GM12878 (cell line): ENCODE measurements at regions not wholly inside any gene's neighbourhood (a gene's known extent, or its start where the extent isn't known, plus 50 kb on each side); places are given as distances from the start of the nearest gene placed in this dataset.

Experiments used
- ATAC-seq: fragments of 200-7000 bp; cut with Tn5 transposase; 3 replicates; pipeline ENCODE4 v1.9.1; 2020; ENCODE audit warnings: mild to moderate bottlenecking, moderate library complexity
- BruUV-seq: library from RNA; stranded (reverse); fragments of 400-500 nt; replicated peaks from 2 replicates; lab custom pipeline; 2021; lab: Mats Ljungman, UMichigan
- CTCF ChIA-PET: fragments of 300-600 bp; sonication (Branson Sonifier 250); formaldehyde crosslinking; extraction: SDS; loops from one replicate; lab custom pipeline; 2021; ENCODE audit warnings: inconsistent platforms; lab: Yijun Ruan, JAX
- POLR2A ChIA-PET: fragments of 350-600 bp; formaldehyde crosslinking; extraction: SDS; loops from one replicate; lab custom pipeline; 2021; ENCODE audit warnings: inconsistent platforms; lab: Charles Lee
- RAD21 ChIA-PET: fragments of 300-600 bp; sonication (Branson Sonifier 250); formaldehyde crosslinking; loops from one replicate; lab custom pipeline; 2023; ENCODE audit warnings: antibody characterized with exemption; ENCODE audit not compliant: unreplicated experiment; lab: Charles Lee
- SMC1A ChIA-PET: fragments of 300-600 bp; sonication (Branson Sonifier 250); formaldehyde crosslinking; loops from one replicate; lab custom pipeline; 2023; ENCODE audit not compliant: unreplicated experiment, uncharacterized antibody; lab: Charles Lee
- DNase-seq: peaks from one replicate; pipeline ENCODE4 v3.0.0-alpha.2; 2011; ENCODE audit warnings: low read depth, low spot score
- FAIRE-seq: peaks from 3 replicates; lab custom pipeline; 2011; peaks lifted over from hg19 to GRCh38; lab: Jason Lieb, UNC
- H2AFZ ChIP-seq: 2 replicates; pipeline ENCODE4 v1.6.0; 2011; ENCODE audit warnings: low read depth, low read length, control low read depth; ENCODE audit not compliant: control insufficient read depth
- H3K27ac ChIP-seq: 2 replicates; pipeline ENCODE4 v1.5.1; 2011; ENCODE audit warnings: control low read depth; ENCODE audit not compliant: control insufficient read depth, insufficient read depth
- H3K27me3 ChIP-seq, 2 experiments: replicated peaks in 1 of 2; 2 replicates each; pipeline versions ENCODE4 v1.6.0 to v1.6.1; 2011; ENCODE audit warnings: low read length in 1 of 2; ENCODE audit not compliant: control insufficient read depth in 2 of 2, insufficient read depth in 2 of 2
- H3K36me3 ChIP-seq, 2 experiments: 2 replicates each; pipeline ENCODE4 v1.5.1; 2011; ENCODE audit warnings: low read length in 1 of 2; ENCODE audit not compliant: control insufficient read depth in 2 of 2, insufficient read depth in 2 of 2
- H3K4me1 ChIP-seq: 2 replicates; pipeline ENCODE4 v1.6.1; 2011; ENCODE audit warnings: mild to moderate bottlenecking, low read length, moderate library complexity, mixed read lengths; ENCODE audit not compliant: control insufficient read depth, insufficient read depth
- H3K4me2 ChIP-seq: 2 replicates; pipeline ENCODE4 v1.6.0; 2011; ENCODE audit warnings: control low read depth; ENCODE audit not compliant: control insufficient read depth, insufficient read depth
- H3K4me3 ChIP-seq: fragments of 200-600 bp; sonication (generic); 2 replicates; pipeline ENCODE4 v1.5.1; 2016
- H3K79me2 ChIP-seq: 2 replicates; pipeline ENCODE4 v1.6.0; 2011; ENCODE audit warnings: low read length; ENCODE audit not compliant: control insufficient read depth, insufficient read depth
- H3K9ac ChIP-seq: 2 replicates; pipeline ENCODE4 v1.8.0; 2011; ENCODE audit warnings: low read length, control low read depth, mixed read lengths; ENCODE audit not compliant: control insufficient read depth, insufficient read depth
- H3K9me3 ChIP-seq: replicated peaks from 3 replicates; pipeline ENCODE4 v1.5.1; 2011; ENCODE audit warnings: mild to moderate bottlenecking, low read length; ENCODE audit not compliant: control insufficient read depth, insufficient read depth
- H4K20me1 ChIP-seq: 2 replicates; pipeline ENCODE4 v1.6.0; 2011; ENCODE audit not compliant: control insufficient read depth, insufficient read depth
- EGR1 ChIP-seq, 2 experiments: IDR thresholded peaks; 1 replicate in 1 of 2; 2 replicates in 1 of 2; pipeline ENCODE4 v1.6.1; 2011 to 2012; ENCODE audit warnings: low read depth in 2 of 2, low read length in 2 of 2, borderline replicate concordance in 1 of 2, mild to moderate bottlenecking in 1 of 2, moderate library complexity in 1 of 2
- MEF2A ChIP-seq: IDR thresholded peaks from 2 replicates; pipeline ENCODE4 v1.6.1; 2011; ENCODE audit warnings: low read depth, mild to moderate bottlenecking, low read length, moderate library complexity; ENCODE audit not compliant: insufficient read depth
- NKRF ChIP-seq: fragments of 450-650 bp; conservative IDR thresholded peaks from 2 replicates; pipeline ENCODE4 v1.6.1; 2017; ENCODE audit warnings: mild to moderate bottlenecking, moderate library complexity
- STAT3 ChIP-seq: IDR thresholded peaks from 2 replicates; pipeline ENCODE4 v1.6.1; 2011; ENCODE audit warnings: low read depth, low read length, improper control_type of control experiment
- WGBS: methylation state at CpG from one replicate; pipeline ENCODE4 v1.1.6; 2016; ENCODE audit warnings: low lambda C conversion rate; ENCODE audit not compliant: insufficient replicate concordance, insufficient coverage; ENCODE audit errors: missing lambda C conversion rate; 5-methylcytosine and 5-hydroxymethylcytosine counted together
- in situ Hi-C: fragments of 300-500 bp; cut with MboI; formaldehyde crosslinking; loops from 9 replicates; pipeline ENCODE4 v1.14.3; 2018; ENCODE audit warnings: mixed read lengths
- intact Hi-C: fragments of 100-400 bp; cut with micrococcal nuclease; formaldehyde crosslinking; loops from one replicate; pipeline ENCODE4 v1.14.2; 2022; ENCODE audit not compliant: unreplicated experiment
- TF ChIP-seq, protein P1 (sequence below), 3 experiments: IDR thresholded peaks in 2 of 3; conservative IDR thresholded peaks in 1 of 3; 2 replicates each; pipeline ENCODE4 v1.5.1; 2011; ENCODE audit warnings: low read depth in 3 of 3, low read length in 3 of 3, mild to moderate bottlenecking in 3 of 3, control low read depth in 2 of 3, moderate library complexity in 2 of 3, inconsistent platforms in 1 of 3, mixed read lengths in 1 of 3; ENCODE audit not compliant: control insufficient read depth in 2 of 3, insufficient read depth in 1 of 3; ENCODE audit errors: extremely low read depth in 1 of 3

DNA sequence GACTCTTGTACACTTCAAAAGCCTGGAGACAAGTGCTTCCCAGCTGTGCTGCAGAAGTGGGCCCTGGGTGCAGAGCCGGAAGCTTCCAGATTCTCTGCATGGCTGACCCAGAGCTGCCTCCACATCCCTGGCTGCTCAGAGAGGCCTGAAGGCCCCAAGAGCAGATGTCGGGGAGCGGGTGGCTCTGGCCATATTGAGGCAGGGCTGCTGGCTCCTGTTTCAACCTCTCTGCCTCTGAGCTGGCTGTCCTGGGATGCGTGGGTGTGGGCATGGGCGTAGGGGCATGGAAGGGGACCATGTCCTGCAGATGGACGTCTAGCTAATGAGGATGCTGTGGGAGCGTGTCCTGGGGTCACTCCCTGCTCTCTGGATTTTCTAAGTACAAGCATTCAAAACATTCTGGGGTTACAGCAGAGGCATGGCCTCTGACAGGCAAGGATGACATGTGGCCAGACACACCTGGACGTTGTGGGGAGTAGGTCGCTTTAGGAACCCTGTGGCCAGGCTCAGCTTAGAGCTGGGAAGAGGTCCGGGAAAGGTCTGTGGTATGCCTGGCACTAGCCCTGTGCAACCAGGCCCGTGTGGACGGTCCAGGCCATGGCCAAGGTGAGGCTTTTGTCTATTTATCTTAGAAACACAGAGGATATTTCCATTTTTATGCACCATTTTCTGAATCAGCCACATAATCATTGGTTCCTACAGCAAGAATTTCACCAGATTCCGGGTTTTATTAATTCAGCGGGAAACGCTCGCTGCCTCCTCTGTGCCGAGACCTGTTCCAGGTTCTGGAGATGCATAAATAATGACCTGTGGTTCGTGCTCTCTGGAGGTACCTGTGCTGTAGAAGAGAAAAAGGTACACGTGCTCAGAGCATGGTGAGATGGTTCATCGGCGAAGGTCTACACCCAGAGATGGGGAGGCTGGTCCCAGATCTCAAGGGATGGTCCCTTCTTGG is 361.1 kb downstream of the GLRX3 start (continued):
- TF ChIP-seq, protein P1, sequence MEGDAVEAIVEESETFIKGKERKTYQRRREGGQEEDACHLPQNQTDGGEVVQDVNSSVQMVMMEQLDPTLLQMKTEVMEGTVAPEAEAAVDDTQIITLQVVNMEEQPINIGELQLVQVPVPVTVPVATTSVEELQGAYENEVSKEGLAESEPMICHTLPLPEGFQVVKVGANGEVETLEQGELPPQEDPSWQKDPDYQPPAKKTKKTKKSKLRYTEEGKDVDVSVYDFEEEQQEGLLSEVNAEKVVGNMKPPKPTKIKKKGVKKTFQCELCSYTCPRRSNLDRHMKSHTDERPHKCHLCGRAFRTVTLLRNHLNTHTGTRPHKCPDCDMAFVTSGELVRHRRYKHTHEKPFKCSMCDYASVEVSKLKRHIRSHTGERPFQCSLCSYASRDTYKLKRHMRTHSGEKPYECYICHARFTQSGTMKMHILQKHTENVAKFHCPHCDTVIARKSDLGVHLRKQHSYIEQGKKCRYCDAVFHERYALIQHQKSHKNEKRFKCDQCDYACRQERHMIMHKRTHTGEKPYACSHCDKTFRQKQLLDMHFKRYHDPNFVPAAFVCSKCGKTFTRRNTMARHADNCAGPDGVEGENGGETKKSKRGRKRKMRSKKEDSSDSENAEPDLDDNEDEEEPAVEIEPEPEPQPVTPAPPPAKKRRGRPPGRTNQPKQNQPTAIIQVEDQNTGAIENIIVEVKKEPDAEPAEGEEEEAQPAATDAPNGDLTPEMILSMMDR (IDR thresholded peaks at IDR 0.05 in 2 of 3, conservative IDR thresholded peaks at IDR 0.05 in 1 of 3; ENCODE audit: control insufficient read depth in 2 of 3, extremely low read depth in 1 of 3, insufficient read depth in 1 of 3, low read depth in 3 of 3, low read length in 3 of 3) = no peak
- TF ChIP-seq EGR1 (IDR thresholded peaks at IDR 0.05; ENCODE audit: borderline replicate concordance in 1 of 2, low read depth in 2 of 2, low read length in 2 of 2) (no peak), MEF2A (no peak), NKRF (no peak)

DNA sequence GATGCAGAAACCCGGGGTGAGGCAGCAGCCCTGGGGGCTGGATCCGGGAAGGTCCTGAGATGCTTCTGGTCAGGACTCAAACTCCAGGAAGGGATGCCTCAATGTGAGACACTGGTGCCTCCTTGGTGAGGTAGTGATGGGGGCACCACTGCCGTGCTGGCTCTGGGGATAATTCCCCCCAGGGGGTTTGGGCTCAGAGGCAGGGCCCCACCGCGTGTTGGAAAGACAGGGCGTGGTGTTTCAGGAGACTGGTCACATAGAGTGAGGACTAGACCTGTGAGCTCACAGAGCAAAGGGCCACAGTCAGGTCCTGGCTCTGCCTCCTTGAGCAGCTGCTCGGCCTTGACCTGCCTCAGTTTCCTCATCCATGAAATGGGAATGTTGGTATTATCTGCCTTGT is 361.9 kb downstream of the GLRX3 start:
- ChIA-PET CTCF (no interaction called here), POLR2A (no interaction called here), RAD21 (no interaction called here)
- intact Hi-C loops (no loop called here), in situ Hi-C loops (no loop called here)
- Histone ChIP-seq H4K20me1 (no peaks in the 10 kb centered on the region), H3K27ac (no peak overlapping the region), H3K4me1 (no peaks in the 10 kb centered on the region), H3K9me3 (no peaks in the 10 kb centered on the region; the same call in 2 of the 3 replicates), H3K9ac (no peak overlapping the region), H3K36me3 (no peaks in the 10 kb centered on the region), H3K4me2 (no peak overlapping the region), H3K79me2 (no peaks in the 10 kb centered on the region), H2AFZ (no peak overlapping the region)
- 7% methylated on average over 7 of the region's 7 CpGs for WGBS
- ATAC-seq (no peak), DNase-seq (no peak), FAIRE-seq (no peak)
- no TSS peak for BruUV-seq
- TF ChIP-seq STAT3 = no peak
- TF ChIP-seq, all 136 proteins: peak for 0
- Histone ChIP-seq H3K4me3 (no peak overlapping the region), H3K27me3 (no peaks in the 10 kb centered on the region)
- SMC1A ChIA-PET = no interaction called here
